OCI-LY1 (cell line): ENCODE measurements at regions not wholly inside any gene's neighbourhood (a gene's known extent, or its start where the extent isn't known, plus 50 kb on each side); places are given as distances from the start of the nearest gene placed in this dataset.

ENCODE experiments used
- EZH2 ChIP-seq: fragments of 200-600 bp; sonication (generic), shearing (Covaris generic); IDR thresholded peaks from 2 replicates; pipeline ENCODE4 v1.8.0; 2017; ENCODE audit warnings: borderline replicate concordance, mixed run types, mild to moderate bottlenecking, antibody characterized with exemption, low read length, moderate library complexity, mixed read lengths
- TF ChIP-seq, protein P1 (sequence below): fragments of 200-600 bp; sonication (generic), shearing (Covaris generic); IDR thresholded peaks from 2 replicates; pipeline ENCODE4 v1.5.1; 2017; ENCODE audit warnings: mild to moderate bottlenecking, antibody characterized with exemption, low read length, moderate library complexity, mixed read lengths

GRCh38 chr10:4117604-4118003, 332.6 kb upstream of the KLF6 start:
- no peak for TF ChIP-seq EZH2
- TF ChIP-seq, protein P1, sequence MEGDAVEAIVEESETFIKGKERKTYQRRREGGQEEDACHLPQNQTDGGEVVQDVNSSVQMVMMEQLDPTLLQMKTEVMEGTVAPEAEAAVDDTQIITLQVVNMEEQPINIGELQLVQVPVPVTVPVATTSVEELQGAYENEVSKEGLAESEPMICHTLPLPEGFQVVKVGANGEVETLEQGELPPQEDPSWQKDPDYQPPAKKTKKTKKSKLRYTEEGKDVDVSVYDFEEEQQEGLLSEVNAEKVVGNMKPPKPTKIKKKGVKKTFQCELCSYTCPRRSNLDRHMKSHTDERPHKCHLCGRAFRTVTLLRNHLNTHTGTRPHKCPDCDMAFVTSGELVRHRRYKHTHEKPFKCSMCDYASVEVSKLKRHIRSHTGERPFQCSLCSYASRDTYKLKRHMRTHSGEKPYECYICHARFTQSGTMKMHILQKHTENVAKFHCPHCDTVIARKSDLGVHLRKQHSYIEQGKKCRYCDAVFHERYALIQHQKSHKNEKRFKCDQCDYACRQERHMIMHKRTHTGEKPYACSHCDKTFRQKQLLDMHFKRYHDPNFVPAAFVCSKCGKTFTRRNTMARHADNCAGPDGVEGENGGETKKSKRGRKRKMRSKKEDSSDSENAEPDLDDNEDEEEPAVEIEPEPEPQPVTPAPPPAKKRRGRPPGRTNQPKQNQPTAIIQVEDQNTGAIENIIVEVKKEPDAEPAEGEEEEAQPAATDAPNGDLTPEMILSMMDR: no peak
